ENCODE measurements at regions not wholly inside any gene's neighbourhood (a gene's known extent, or its start where the extent isn't known, plus 50 kb on each side); places are given as distances from the start of the nearest gene placed in this dataset.

DNA sequence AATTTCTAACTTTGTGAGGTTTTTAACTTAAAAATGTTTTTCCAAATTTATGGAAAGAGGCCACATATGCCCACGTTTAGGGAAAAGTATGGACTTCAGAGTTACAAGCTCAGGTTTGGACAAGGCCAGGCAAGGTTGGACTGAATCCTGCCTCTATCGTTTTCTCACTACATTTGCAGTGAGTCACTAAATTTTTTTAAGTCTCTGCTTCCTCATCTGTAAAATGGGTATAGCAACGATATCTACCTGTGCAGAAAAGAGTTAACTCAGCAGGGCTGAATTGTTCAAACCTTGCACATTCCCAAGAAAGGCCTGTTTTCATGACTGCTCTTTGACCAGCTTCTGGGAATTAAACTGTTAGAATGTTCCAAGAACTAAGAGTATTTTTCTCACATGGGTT, 159.1 kb downstream of the LTN1 start:
- TF ChIP-seq, protein P1, sequence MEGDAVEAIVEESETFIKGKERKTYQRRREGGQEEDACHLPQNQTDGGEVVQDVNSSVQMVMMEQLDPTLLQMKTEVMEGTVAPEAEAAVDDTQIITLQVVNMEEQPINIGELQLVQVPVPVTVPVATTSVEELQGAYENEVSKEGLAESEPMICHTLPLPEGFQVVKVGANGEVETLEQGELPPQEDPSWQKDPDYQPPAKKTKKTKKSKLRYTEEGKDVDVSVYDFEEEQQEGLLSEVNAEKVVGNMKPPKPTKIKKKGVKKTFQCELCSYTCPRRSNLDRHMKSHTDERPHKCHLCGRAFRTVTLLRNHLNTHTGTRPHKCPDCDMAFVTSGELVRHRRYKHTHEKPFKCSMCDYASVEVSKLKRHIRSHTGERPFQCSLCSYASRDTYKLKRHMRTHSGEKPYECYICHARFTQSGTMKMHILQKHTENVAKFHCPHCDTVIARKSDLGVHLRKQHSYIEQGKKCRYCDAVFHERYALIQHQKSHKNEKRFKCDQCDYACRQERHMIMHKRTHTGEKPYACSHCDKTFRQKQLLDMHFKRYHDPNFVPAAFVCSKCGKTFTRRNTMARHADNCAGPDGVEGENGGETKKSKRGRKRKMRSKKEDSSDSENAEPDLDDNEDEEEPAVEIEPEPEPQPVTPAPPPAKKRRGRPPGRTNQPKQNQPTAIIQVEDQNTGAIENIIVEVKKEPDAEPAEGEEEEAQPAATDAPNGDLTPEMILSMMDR (IDR thresholded peaks at IDR 0.05): no peak
- no peak for TF ChIP-seq EZH2phosphoT487 (IDR thresholded peaks at IDR 0.05)
- no peak for TF ChIP-seq EZH2 (IDR thresholded peaks at IDR 0.05)
